Muscle of arm (tissue), 1 donor: ENCODE measurements at regions not wholly inside any gene's neighbourhood (a gene's known extent, or its start where the extent isn't known, plus 50 kb on each side); places are given as distances from the start of the nearest gene placed in this dataset.
"Not testable (repeated sequence)": the region's sequence is repeated elsewhere in the genome, so short reads cannot be mapped to it uniquely, and the experiment has no call there.

Experiments used
- DNase-seq: peaks from one replicate; pipeline ENCODE4 v3.0.0-alpha.2; 2013

GRCh38 chr9:126170286-126170823 lies 156.3 kb upstream of the MVB12B start:
- no peak for DNase-seq

GRCh38 chr9:126171641-126172040 lies 155.0 kb upstream of the MVB12B start:
- DNase-seq: no peak

GRCh38 chr9:126173401-126173800 lies 153.2 kb upstream of the MVB12B start:
- no peak for DNase-seq

- no peak for DNase-seq
Observed at GRCh38 chr9:126173929-126174328, 152.7 kb upstream of the MVB12B start.

- DNase-seq: no peak
Observed at GRCh38 chr9:126183266-126183665, 143.4 kb upstream of the MVB12B start.

DNA sequence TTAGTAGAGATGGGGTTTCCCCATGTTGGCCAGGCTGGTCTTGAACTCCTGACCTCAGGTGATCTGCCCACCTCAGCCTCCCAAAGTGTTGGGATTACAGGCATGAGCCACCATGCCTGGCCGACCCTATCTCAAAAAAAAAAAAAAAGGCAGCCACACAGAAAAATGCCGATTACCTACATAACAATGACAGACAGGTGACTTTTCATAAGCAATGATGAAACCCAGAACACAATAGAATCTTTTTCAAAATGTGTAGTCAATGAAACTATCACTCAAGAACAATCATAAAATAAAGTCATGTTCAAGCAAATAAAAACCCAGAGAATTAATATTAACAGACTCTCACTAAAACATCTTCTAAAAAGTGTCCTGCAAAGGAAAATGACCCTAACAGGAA lies 135.6 kb upstream of the MVB12B start:
- not testable (repeated sequence) for DNase-seq

DNA sequence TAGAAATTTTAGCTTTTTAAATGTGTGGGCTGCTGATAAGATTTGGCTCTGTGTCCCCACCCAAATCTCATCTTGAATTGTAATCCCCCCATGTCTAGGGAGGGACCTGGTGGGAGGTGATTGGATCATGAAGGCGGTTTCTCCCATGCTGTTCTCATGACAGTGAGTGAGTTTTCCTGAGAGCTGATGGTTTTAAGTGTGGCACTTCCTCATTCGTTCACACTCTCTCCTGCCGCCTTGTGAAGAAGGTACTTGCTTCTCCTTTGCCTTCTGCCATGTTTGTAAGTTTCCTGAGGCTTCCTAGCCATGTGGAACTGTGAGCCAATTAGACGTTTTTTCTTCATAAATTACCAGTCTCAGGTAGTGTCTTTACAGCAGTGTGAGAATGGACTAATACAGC lies 127.8 kb upstream of the MVB12B start:
- DNase-seq: no peak

DNA sequence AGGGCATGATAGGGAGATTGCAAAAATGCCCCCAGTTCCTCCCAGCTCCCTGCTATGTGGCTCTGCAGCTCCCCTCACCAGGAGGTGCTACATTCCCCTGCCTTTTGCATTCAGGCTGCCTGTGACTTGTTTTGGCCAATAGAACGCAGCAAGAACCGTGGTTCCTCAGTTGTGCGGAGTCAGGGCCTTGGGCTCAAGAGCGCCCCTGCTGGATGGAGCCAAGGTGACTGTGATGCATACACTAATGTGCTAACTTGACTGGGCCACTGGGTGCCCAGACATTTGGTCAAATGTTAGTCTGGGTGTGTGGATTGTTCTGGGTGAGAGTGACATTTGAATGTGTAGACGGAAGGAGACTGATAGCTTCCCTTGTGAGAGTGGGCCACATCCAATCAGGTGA lies 123.3 kb upstream of the MVB12B start:
- no peak for DNase-seq

DNA sequence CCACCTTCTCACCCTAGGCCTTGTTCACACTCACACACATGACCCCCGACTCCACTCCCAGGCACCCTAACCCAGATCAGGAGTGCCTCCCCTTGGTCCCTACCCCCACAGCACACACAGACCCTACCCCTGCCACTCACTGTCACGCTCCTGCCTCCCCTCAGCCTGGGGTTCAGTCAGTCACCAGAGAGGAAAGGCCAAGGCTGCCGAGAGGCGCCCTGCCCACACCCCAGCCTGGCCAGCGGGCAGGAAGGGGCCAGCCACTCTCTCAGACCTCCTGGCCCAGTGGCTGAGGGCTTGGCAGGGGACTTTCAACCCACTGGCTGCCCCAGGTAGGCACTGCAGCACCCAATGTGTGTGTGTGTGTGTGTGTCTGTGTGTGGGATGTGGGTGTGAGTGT lies 122.4 kb upstream of the MVB12B start:
- DNase-seq: no peak

DNA sequence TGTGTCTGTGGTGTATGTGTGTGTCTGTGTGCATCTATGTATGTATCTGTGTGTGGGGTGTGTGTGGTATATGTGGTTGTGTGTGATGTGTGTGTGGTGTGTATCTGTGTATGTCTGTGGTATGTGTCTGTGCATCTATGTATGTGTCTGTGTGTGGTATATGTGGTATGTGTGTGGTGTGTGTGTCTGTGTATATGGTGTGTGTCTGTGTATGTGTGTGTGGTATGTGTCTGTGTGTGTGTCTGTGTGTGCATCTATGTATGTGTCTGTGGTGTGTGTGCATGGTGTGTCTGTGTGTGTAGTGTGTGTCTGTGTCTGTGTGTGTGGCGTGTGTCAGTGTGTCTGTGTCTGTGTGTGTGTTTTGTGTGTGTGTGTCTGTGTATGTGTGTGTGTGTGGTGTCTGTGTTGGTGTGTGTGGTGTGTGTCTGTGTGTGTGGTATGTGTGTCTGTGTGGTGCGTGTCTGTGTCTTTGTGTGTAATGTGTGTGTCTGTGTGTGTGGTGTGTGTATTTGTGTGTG lies 121.9 kb upstream of the MVB12B start:
- no peak for DNase-seq

GRCh38 chr9:126205265-126205664 lies 121.4 kb upstream of the MVB12B start:
- no peak for DNase-seq

DNA sequence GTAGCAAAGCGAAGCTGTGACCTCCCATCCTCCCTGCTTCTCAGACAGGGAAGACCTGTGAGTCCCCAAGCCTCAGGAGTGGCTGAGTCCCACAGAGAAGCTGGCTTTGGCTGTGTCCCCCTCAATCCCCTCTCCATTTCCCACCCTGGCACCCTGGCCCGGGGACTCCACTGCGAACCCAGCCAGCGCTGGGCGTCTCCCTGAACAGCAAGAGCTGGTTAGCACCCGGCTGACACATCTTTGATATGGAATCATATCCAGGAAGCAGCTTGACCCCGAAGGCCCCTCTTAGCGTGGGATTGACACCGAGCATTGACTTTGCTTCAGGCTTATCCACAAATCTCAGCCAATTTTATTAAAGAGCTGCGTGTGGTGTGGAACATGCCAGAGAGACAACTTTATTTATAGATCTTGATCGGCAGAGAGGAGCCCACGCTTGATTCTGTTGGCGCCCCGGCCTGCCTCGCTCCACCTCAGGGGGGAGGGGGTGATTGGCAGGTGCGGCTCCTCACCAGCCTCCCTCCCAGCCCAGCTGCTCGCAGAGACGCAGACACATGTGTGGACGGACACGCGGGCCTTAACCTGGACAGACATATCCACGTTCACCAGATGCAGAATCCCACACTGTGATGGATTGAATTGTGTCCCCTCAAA lies 120.7 kb upstream of the MVB12B start:
- no peak for DNase-seq

- no peak for DNase-seq
Observed at GRCh38 chr9:126207256-126207655, 119.4 kb upstream of the MVB12B start.

DNA sequence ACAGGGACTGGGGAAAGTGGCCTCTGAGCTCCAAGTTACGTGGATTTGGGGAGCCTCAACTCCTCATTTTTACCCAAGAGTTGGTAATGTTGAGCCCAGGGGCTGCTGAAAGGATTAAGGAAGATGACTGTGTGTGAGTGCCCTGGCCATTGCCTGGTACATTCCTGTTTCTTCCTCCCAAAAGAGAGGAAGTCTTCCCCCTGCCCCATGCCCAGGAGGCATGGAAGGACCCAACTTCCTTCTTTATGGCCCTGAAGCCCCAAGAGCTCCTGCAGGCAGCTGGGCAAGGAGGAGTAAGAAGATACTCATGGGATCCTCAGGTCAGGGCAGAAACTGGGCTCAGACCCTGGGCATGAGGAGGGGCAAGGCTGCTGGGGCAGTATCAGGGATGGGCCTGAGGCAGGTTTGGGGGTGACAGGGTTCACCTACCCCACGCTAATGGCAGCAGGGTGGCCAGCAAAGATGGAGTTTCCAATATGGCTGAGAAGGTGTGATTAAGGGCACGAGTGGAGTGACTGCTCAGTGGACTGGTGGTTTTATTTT lies 118.3 kb upstream of the MVB12B start:
- no peak for DNase-seq

GRCh38 chr9:126211441-126212074 lies 115.1 kb upstream of the MVB12B start:
- DNase-seq: no peak

DNA sequence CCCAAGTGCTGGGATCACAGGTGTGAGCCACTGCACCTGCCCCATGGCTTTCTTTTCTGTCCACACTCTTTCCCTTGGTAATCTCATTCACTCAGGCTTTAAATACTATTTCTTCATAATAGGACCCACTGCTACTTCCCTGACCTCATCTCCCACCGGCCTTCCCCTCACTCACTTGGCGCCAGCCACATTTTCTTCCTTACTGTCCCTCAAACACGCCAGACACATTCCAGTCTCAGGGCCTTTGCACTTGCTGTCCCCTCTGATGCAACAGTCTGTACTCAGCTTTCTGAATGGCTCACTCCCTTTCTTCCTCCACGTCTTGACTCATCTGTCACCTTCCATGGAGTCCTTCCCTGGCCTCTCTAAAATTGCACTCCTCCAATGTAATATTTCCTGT lies 111.1 kb upstream of the MVB12B start:
- DNase-seq: no peak

GRCh38 chr9:126216826-126217225 lies 109.8 kb upstream of the MVB12B start:
- no peak for DNase-seq

GRCh38 chr9:126217250-126217653 lies 109.4 kb upstream of the MVB12B start:
- DNase-seq: no peak

DNA sequence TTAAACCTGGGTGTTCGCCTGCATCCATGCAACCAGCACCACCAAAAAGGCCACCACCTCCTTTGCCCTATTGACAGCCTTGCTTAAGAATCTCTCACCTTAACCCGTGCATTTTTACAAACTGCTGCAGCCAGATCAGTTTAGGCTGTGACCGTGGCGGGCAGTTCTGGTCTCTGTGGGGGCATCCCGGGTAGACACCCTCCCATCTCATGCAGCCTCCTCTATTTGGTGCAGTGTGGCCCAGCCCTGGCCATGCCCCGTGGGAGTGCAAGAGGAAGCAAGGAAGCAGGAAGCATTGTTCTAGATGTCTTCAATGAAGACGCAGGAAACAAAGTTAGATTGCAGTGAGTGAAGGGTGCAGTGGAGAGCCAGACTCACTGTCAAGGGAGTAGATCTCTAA lies 108.8 kb upstream of the MVB12B start:
- DNase-seq: no peak

- DNase-seq: no peak
Observed at GRCh38 chr9:126218359-126219125, 108.1 kb upstream of the MVB12B start.

- DNase-seq: no peak
Observed at GRCh38 chr9:126219166-126219565, 107.5 kb upstream of the MVB12B start.

DNA sequence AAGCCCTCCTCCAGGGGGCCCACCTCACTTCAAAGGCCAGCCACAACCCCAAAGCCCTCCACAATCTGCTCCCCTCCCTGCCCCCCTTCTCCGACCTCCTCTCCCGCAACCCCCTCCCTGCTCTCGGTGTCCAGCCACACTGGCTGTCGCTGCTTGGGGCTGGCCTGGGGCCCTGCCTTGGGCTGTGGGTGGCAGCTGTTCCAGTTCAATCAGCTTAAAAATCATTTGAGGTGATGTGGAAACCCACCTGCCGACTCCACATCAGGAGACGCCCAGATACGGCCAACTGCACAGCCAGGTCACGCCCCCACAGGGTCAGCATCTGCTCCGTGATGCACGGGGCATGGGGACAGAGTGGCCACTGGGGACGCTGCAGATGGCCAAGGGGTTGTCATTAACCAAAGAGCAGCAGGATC lies 107.0 kb upstream of the MVB12B start:
- no peak for DNase-seq
